Neuronal stem cell (in vitro differentiated cells): ENCODE measurements at regions not wholly inside any gene's neighbourhood (a gene's known extent, or its start where the extent isn't known, plus 50 kb on each side); places are given as distances from the start of the nearest gene placed in this dataset.

ENCODE experiments used
- DNase-seq: peaks from one replicate; pipeline ENCODE4 v3.0.0-alpha.2; 2013; ENCODE audit warnings: low spot score
- H2AFZ ChIP-seq: one replicate; pipeline ENCODE4 v1.6.1; 2013; ENCODE audit warnings: mild to moderate bottlenecking, low read length, inconsistent platforms
- H2AK5ac ChIP-seq: 2 replicates; pipeline ENCODE4 v1.6.1; 2013; ENCODE audit warnings: low read depth, mild to moderate bottlenecking, inconsistent platforms, low read length, moderate library complexity, mixed read lengths
- H2BK120ac ChIP-seq: 2 replicates; pipeline ENCODE4 v1.6.1; 2013; ENCODE audit warnings: low read depth, mild to moderate bottlenecking, inconsistent platforms, low read length, moderate library complexity, mixed read lengths
- H2BK12ac ChIP-seq: one replicate; pipeline ENCODE4 v1.6.1; 2013; ENCODE audit warnings: low read length, inconsistent platforms
- H2BK15ac ChIP-seq: 2 replicates; pipeline ENCODE4 v1.6.1; 2013; ENCODE audit warnings: mild to moderate bottlenecking, low read length, inconsistent platforms, mixed read lengths
- H2BK5ac ChIP-seq: one replicate; pipeline ENCODE4 v1.6.1; 2013; ENCODE audit warnings: inconsistent platforms, mild to moderate bottlenecking, low read length, moderate library complexity
- H3K14ac ChIP-seq: one replicate; pipeline ENCODE4 v1.6.1; 2013; ENCODE audit warnings: low read length, inconsistent platforms
- H3K18ac ChIP-seq: 2 replicates; pipeline ENCODE4 v1.6.1; 2013; ENCODE audit warnings: low read length, inconsistent platforms
- H3K23ac ChIP-seq: 2 replicates; pipeline ENCODE4 v1.6.1; 2013; ENCODE audit warnings: low read depth, mild to moderate bottlenecking, mixed read lengths, low read length, inconsistent platforms; ENCODE audit not compliant: poor library complexity
- H3K27ac ChIP-seq: replicated peaks from 3 replicates; pipeline ENCODE4 v1.5.1; 2013; ENCODE audit warnings: low read length, inconsistent platforms
- H3K27me3 ChIP-seq, 3 experiments: 2 replicates each; pipeline ENCODE4 v1.6.1; 2013; ENCODE audit warnings: low read length in 3 of 3, mild to moderate bottlenecking in 2 of 3, inconsistent platforms in 1 of 3, low read depth in 1 of 3, mixed read lengths in 1 of 3, moderate library complexity in 1 of 3; ENCODE audit not compliant: control insufficient read depth in 3 of 3, insufficient read depth in 3 of 3
- H3K36me3 ChIP-seq, 2 donors: replicated peaks in 1 of 2; 2 replicates each; pipeline ENCODE4 v1.6.1; 2013; ENCODE audit warnings: low read length in 2 of 2; ENCODE audit not compliant: control insufficient read depth in 2 of 2, insufficient read depth in 2 of 2
- H3K4ac ChIP-seq: 2 replicates; pipeline ENCODE4 v1.6.1; 2013; ENCODE audit warnings: inconsistent platforms, mild to moderate bottlenecking, low read length, moderate library complexity
- H3K4me1 ChIP-seq, 2 donors: 1 replicate in 1 of 2; 2 replicates in 1 of 2; pipeline ENCODE4 v1.6.1; 2013; ENCODE audit warnings: low read length in 2 of 2, low read depth in 1 of 2; ENCODE audit not compliant: control insufficient read depth in 2 of 2, insufficient read depth in 1 of 2
- H3K4me2 ChIP-seq: one replicate; pipeline ENCODE4 v1.6.1; 2013; ENCODE audit warnings: mild to moderate bottlenecking, low read length, inconsistent platforms; ENCODE audit not compliant: insufficient read depth, poor library complexity, severe bottlenecking
- H3K4me3 ChIP-seq, 2 donors: 2 replicates each; pipeline ENCODE4 v1.5.1; 2013; ENCODE audit warnings: low read length in 2 of 2, mild to moderate bottlenecking in 2 of 2, inconsistent platforms in 1 of 2, moderate library complexity in 1 of 2
- H3K79me1 ChIP-seq: one replicate; pipeline ENCODE4 v1.6.1; 2013; ENCODE audit warnings: low read depth, mild to moderate bottlenecking, inconsistent platforms, low read length, moderate library complexity
- H3K9ac ChIP-seq: one replicate; pipeline ENCODE4 v1.6.1; 2013; ENCODE audit warnings: mild to moderate bottlenecking, low read depth, low read length, inconsistent platforms; ENCODE audit not compliant: poor library complexity
- H3K9me3 ChIP-seq, 2 donors: replicated peaks in 1 of 2; 2 replicates each; pipeline versions ENCODE3 to v1.6.1; 2013; ENCODE audit warnings: low read length in 2 of 2, mild to moderate bottlenecking in 2 of 2, inconsistent platforms in 1 of 2, low read depth in 1 of 2, mixed read lengths in 1 of 2, moderate library complexity in 1 of 2; ENCODE audit not compliant: control insufficient read depth in 2 of 2, insufficient read depth in 1 of 2
- H4K8ac ChIP-seq: one replicate; pipeline ENCODE4 v1.6.1; 2013; ENCODE audit warnings: low read depth, mild to moderate bottlenecking, inconsistent platforms, low read length, moderate library complexity
- H4K91ac ChIP-seq: one replicate; pipeline ENCODE4 v1.6.1; 2013; ENCODE audit warnings: low read length, low read depth, mild to moderate bottlenecking, inconsistent platforms; ENCODE audit not compliant: poor library complexity
- WGBS, 2 donors: extraction: QIAGEN DNeasy Blood & Tissue Kit; methylation state at CpG; one replicate each; pipeline ENCODE4 v1.1.7; 2013; ENCODE audit warnings: missing lambda C conversion rate in 2 of 2, mixed read lengths in 1 of 2; ENCODE audit not compliant: insufficient read length in 2 of 2, insufficient replicate concordance in 1 of 2; ENCODE audit errors: extremely low coverage in 2 of 2; 5-methylcytosine and 5-hydroxymethylcytosine counted together

DNA sequence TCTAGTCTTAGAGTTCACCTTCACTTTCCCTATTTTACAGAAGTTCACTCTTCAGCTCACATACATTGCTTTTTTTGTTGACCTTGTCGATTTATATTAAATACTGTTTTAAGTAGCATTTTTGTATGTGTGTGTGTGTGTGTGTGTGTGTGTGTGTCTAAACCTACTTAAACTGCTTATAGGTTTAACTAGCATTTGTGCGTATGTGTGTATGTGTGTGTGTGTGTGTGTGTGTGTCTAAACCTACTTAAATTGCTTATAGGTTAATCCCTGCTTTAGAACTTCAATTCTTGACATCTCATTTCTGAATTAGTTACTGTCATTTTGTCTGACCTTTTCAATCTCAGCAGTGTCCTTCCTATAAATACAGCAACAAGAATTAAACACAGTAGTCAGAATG, 254.8 kb upstream of the EPHA3 start:
- H3K4me3 ChIP-seq = no peak overlapping the region
- H3K9me3 ChIP-seq = no peaks in the 10 kb centered on the region
- no CpG with 5 or more reads among the region's 2 CpGs for WGBS, 2 donors
- no peak overlapping the region for H3K4ac ChIP-seq
- DNase-seq = no peak
- no peak overlapping the region for H2BK12ac ChIP-seq
- no peak overlapping the region for H3K23ac ChIP-seq
- no peaks in the 10 kb centered on the region for H3K79me1 ChIP-seq
- H3K14ac ChIP-seq = no peak overlapping the region
- no peak overlapping the region for H3K9ac ChIP-seq
- H3K18ac ChIP-seq = no peak overlapping the region
- H2BK15ac ChIP-seq = no peak overlapping the region
- H4K8ac ChIP-seq = no peak overlapping the region
- no peak overlapping the region for H2AK5ac ChIP-seq
- no peaks in the 10 kb centered on the region for H3K27me3 ChIP-seq
- H2AFZ ChIP-seq = no peak overlapping the region
- H4K91ac ChIP-seq = no peak overlapping the region
- no peaks in the 10 kb centered on the region for H3K4me1 ChIP-seq
- H3K4me2 ChIP-seq = no peak overlapping the region
- no peak overlapping the region for H2BK5ac ChIP-seq
- no peak overlapping the region for H3K27ac ChIP-seq
- no peak overlapping the region for H2BK120ac ChIP-seq
- no peaks in the 10 kb centered on the region for H3K36me3 ChIP-seq

DNA sequence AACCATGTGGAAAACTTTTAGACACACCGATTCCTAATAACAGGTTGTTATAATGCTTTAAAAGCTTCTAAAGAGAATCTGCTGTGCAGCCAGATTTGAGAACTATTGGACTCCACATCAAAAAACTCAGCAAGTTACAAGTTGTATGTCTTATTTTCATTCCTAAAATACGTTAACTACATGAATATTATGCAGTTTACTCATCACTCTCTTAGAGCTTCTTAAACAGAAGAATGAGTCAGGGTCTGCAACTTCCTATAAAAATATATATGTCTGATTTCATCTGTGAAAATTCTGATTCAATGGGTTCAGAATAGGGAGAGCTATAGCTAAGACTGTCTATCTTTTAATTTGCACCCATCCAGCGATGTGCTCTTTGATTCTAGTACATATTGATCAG, 244.2 kb upstream of the EPHA3 start:
- Histone ChIP-seq H3K9ac (no peak overlapping the region), H2AK5ac (no peak overlapping the region), H3K23ac (no peak overlapping the region), H3K9me3 (no peaks in the 10 kb centered on the region), H2BK5ac (no peak overlapping the region), H4K8ac (no peak overlapping the region), H3K4me3 (no peak overlapping the region), H2BK12ac (no peak overlapping the region), H3K4ac (no peak overlapping the region), H3K18ac (no peak overlapping the region), H3K27me3 (no peaks in the 10 kb centered on the region), H4K91ac (no peak overlapping the region), H2BK15ac (no peak overlapping the region), H3K79me1 (no peaks in the 10 kb centered on the region), H3K4me2 (no peak overlapping the region), H2BK120ac (no peak overlapping the region), H3K36me3 (no peaks in the 10 kb centered on the region), H3K27ac (no peak overlapping the region), H3K14ac (no peak overlapping the region), H2AFZ (no peak overlapping the region), H3K4me1 (no peaks in the 10 kb centered on the region)
- no CpG with 5 or more reads among the region's 3 CpGs for WGBS, 2 donors
- DNase-seq = no peak

DNA sequence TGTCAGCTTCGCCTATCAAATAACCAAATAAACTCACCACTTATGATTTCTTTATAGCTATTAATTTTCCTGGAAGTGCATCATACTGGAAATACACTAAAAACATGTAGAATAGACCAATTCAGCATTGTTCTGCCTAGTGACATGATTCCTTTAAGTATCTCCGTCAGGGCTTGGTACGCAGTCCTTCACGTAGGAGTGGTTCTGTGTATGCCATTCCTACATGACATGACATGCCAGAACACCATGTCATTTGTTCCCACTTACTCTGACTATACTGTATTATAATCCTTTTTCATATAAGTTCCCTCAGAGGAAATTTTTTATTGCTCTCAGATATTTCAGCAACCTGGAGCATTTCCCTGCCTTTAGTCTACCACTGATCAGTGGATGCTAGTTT, 230.7 kb upstream of the EPHA3 start:
- no peak overlapping the region for H3K4me3 ChIP-seq
- no peaks in the 10 kb centered on the region for H3K9me3 ChIP-seq
- H3K79me1 ChIP-seq = no peaks in the 10 kb centered on the region
- no peaks in the 10 kb centered on the region for H3K27me3 ChIP-seq
- no peak overlapping the region for H2BK12ac ChIP-seq
- H3K36me3 ChIP-seq = no peaks in the 10 kb centered on the region
- no peak overlapping the region for H3K27ac ChIP-seq
- WGBS, 2 donors = 100% methylated on average over 1 of the region's 4 CpGs; no CpG with 5 or more reads in 1 of the 2 donors
- H2AK5ac ChIP-seq = no peak overlapping the region
- H2AFZ ChIP-seq = no peak overlapping the region
- H2BK15ac ChIP-seq = no peak overlapping the region
- no peak overlapping the region for H2BK5ac ChIP-seq
- H3K18ac ChIP-seq = no peak overlapping the region
- no peak overlapping the region for H3K14ac ChIP-seq
- no peak overlapping the region for H3K4me2 ChIP-seq
- no peaks in the 10 kb centered on the region for H3K4me1 ChIP-seq
- no peak overlapping the region for H3K9ac ChIP-seq
- H3K4ac ChIP-seq = no peak overlapping the region
- H4K8ac ChIP-seq = no peak overlapping the region
- no peak overlapping the region for H2BK120ac ChIP-seq
- no peak for DNase-seq
- no peak overlapping the region for H4K91ac ChIP-seq
- H3K23ac ChIP-seq = no peak overlapping the region

DNA sequence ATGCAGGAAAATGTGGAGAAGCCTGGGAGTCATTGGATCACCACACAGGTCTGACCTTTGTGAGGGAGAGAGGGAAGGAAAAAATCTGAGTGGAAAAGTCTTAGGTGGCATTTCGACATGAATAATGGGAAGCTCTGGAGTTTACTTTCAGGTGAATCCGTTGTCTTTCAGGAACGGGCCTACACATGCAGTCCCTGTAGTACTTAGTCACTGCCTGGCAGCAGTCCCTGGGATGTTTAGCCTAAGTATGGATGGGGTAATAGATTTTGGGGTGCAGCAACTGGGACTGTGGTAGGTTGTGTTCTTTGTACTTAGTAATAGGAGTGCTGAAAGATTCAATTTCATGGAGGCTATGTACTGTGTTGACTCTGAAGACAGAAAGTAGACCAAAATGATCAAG, 227.5 kb upstream of the EPHA3 start:
- Histone ChIP-seq H3K9ac (no peak overlapping the region), H3K4me1 (no peaks in the 10 kb centered on the region), H2BK15ac (no peak overlapping the region), H3K4me2 (no peak overlapping the region), H3K14ac (no peak overlapping the region), H3K27me3 (no peaks in the 10 kb centered on the region), H3K79me1 (no peaks in the 10 kb centered on the region), H2BK120ac (no peak overlapping the region), H3K9me3 (no peaks in the 10 kb centered on the region), H3K18ac (no peak overlapping the region), H4K91ac (no peak overlapping the region), H3K23ac (no peak overlapping the region), H3K27ac (no peak overlapping the region), H2AK5ac (no peak overlapping the region), H3K4me3 (no peak overlapping the region), H4K8ac (no peak overlapping the region), H2BK5ac (no peak overlapping the region), H2AFZ (no peak overlapping the region), H3K36me3 (no peaks in the 10 kb centered on the region), H2BK12ac (no peak overlapping the region), H3K4ac (no peak overlapping the region)
- no CpG with 5 or more reads among the region's 3 CpGs for WGBS, 2 donors
- no peak for DNase-seq
